SH-SY5Y (cell line): ENCODE measurements at regions not wholly inside any gene's neighbourhood (a gene's known extent, or its start where the extent isn't known, plus 50 kb on each side); places are given as distances from the start of the nearest gene placed in this dataset.

Experiments used
- GATA2 ChIP-seq: IDR thresholded peaks from 2 replicates; pipeline ENCODE4 v1.6.1; 2011; ENCODE audit warnings: mild to moderate bottlenecking, low read depth, low read length
- GATA3 ChIP-seq: IDR thresholded peaks from 2 replicates; pipeline ENCODE4 v1.6.1; 2011; ENCODE audit warnings: low read depth, mild to moderate bottlenecking, low read length, moderate library complexity

DNA sequence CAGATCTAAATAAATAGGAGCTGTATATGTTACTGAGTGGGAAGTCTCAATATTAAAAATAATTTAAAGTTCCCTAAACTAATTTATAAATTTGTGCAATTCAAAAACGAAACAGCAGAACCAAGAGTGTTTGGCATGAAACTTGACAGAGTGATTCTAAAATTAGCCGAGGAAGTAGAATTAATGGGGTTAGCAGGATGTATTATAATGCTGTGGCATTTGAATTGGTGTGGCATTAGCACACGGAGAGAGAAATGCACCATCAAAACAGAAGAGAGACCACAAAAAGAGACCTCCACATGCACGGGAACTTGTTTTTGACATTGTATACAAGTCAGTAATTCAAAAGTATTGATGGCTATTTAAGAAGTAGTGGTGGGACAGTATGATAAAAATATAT, 366.0 kb upstream of the RGS6 start:
- no peak for TF ChIP-seq GATA3
- no peak for TF ChIP-seq GATA2

DNA sequence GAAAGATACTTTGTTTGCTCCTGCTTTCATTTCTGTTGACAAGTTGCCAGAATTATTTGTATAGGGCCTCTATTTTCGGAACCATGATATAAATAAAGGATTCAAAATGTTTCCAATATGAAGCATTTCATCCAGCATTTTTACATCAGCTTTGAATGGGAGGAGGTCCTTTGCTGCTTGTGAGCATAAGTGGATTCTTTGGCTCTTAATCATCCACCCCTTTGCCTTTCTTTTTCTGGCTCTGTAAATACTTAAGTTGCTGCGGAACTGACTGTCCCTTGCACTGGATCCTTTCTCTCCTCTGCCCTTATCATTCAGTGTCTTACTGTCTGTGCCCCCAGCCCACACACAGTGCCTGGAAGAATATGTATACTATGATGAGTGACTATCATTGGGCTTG, 357.3 kb upstream of the RGS6 start:
- TF ChIP-seq GATA3 = no peak
- no peak for TF ChIP-seq GATA2

DNA sequence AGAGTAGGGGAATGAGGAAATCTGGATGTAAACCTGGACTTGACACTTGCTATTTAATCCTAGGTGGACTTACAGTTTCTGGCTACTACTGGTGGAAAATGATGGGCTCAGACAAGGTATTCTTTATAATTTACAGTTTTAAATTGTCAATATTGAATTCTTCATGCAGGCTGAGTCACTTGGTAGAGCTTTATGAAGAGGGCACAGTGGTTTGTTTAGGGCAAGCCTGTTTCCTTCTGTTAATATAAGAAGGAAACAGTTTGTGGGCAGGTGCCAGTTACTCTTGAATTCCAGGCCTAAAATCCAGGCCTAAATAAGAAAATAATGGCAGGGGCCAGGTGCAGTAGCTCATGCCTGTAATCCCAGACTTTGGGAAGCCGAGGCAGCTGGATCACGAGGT, 355.8 kb upstream of the RGS6 start:
- TF ChIP-seq GATA2 = no peak
- no peak for TF ChIP-seq GATA3

GRCh38 chr14:71579331-71579730, 352.9 kb upstream of the RGS6 start:
- no peak for TF ChIP-seq GATA2
- no peak for TF ChIP-seq GATA3

DNA sequence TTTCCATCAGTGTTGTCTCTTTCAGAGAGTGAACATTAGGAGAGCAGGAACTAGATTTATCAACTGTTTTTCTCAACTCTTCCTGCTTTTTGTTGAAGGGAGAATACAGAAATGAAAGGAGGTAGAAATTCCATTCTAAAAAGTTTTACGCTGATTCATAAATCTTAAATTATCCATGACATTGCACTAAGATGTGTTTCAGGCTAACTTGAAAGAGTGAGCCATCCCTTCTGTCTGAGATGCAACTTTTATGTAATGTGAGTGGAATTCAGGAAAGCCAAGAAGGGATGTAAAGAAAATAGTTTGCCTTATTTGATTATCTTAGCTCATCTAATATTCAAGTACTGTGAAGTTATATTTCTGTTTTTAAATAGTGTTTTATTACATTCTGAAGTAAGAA, 349.5 kb upstream of the RGS6 start:
- TF ChIP-seq GATA2 = no peak
- TF ChIP-seq GATA3 = no peak

- TF ChIP-seq GATA2 = no peak
- no peak for TF ChIP-seq GATA3
Measured at GRCh38 chr14:71583194-71583593, 349.0 kb upstream of the RGS6 start.

- TF ChIP-seq GATA2 (peak; percentile 35; the same call in 1 of the 2 replicates), GATA3 (no peak)
Measured at GRCh38 chr14:71583705-71584104, 348.5 kb upstream of the RGS6 start.

- TF ChIP-seq GATA2 = no peak
- TF ChIP-seq GATA3 = no peak
Measured at GRCh38 chr14:71585361-71585760, 346.9 kb upstream of the RGS6 start.

GRCh38 chr14:71586131-71586897, 345.9 kb upstream of the RGS6 start:
- TF ChIP-seq GATA3 = no peak
- no peak for TF ChIP-seq GATA2

GRCh38 chr14:71588028-71588427, 344.2 kb upstream of the RGS6 start:
- TF ChIP-seq GATA2 = no peak
- TF ChIP-seq GATA3 = no peak

GRCh38 chr14:71588576-71589215, 343.5 kb upstream of the RGS6 start:
- TF ChIP-seq GATA3 = no peak
- TF ChIP-seq GATA2 = no peak

DNA sequence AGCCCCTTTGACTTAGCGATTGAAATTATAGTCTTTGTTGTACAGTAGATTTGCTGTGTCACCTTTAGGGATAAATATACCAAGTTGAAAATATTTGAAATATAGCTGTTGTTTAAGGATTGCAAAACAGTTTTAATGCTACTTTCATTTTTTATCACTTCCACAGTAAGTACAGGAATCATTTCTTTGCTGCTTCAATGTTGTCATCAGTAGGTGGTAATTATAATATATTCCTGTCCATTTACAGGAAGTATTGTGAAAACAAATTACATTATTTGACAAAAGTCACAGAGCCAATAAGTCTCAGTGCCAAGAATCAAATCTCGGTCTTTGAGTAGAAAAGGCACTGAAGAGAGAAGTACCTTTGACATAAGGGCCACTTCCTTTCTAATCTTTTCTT, 342.6 kb upstream of the RGS6 start:
- TF ChIP-seq GATA3 (no peak), GATA2 (no peak)

- no peak for TF ChIP-seq GATA2
- no peak for TF ChIP-seq GATA3
Measured at GRCh38 chr14:71590131-71590530, 342.1 kb upstream of the RGS6 start.

DNA sequence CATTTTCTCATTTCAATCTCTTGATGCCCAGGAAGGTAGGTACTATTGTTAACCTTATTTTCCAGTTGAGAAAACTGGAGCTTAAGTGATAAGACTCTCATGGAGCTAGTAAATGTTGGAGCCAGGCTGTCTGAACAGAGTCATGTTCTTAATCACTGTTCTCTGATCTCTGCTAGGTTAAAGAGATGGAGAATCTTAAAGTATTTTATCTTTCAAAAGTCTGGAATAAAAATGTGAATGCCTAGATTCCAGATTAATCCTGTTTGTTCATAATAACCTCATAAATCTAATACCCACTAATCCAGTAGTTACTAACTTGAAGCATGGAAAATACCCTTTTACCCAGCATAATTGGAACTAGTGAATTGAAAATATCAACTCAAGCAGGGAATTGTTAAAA, 341.0 kb upstream of the RGS6 start:
- TF ChIP-seq GATA2 = no peak
- TF ChIP-seq GATA3 = no peak

DNA sequence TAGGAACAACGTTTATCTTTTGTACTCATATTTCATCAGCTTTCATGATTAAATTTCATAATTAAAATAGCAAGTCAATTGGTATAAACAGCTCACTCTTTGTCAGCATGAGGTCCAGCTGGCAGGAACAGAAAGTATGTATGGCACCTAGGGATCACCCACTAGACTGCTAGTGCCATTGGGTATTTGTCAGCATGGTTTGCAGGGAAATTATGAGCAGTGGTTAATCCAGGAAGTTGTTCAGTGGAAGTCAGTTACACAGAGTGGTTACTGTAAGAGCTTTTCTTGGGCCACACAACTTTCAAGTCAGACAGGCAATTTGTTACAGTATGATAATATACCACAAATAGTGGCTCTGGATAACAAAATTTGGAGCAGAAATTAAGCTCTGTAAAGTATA, 340.3 kb upstream of the RGS6 start:
- no peak for TF ChIP-seq GATA2
- no peak for TF ChIP-seq GATA3
